H1 (cell line): ENCODE measurements at regions not wholly inside any gene's neighbourhood (a gene's known extent, or its start where the extent isn't known, plus 50 kb on each side); places are given as distances from the start of the nearest gene placed in this dataset.

Experiments used
- MAX ChIP-seq: IDR thresholded peaks from 2 replicates; pipeline ENCODE4 v1.6.1; 2012; ENCODE audit warnings: inconsistent platforms
- TBP ChIP-seq: IDR thresholded peaks from 2 replicates; pipeline ENCODE4 v1.6.1; 2011; ENCODE audit warnings: low read depth, low read length, improper control_type of control experiment

GRCh38 chr6:106771822-106772221 lies 142.4 kb downstream of the QRSL1 start (continued):
- TF ChIP-seq TBP (no peak), MAX (no peak)
